ENCODE measurements at regions not wholly inside any gene's neighbourhood (a gene's known extent, or its start where the extent isn't known, plus 50 kb on each side); places are given as distances from the start of the nearest gene placed in this dataset.

DNA sequence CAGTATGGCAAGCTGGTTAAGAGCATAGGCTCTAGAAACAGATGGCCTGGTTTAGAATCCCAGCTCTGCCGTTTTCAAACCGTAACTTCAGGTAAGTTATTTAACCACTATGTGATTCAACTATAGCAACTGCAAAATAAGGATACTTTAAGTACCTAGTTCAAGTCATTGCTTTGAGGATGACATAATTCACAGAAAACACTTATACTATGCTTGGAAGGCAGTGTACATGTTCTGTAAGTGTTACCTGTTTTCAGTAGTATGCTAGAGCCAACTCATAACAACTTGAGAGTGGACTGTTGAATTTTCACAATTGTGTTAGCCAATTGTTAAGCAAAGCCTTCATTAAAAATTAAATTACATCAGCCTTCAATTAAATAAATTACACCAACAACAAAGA lies 134.8 kb upstream of the BEND6 start:
- H3K79me2 ChIP-seq (ENCODE audit: control insufficient read depth, low read length), result peaks cover 47% of the 10 kb centered on the region
- no peaks in the 10 kb centered on the region for H3K27me3 ChIP-seq (ENCODE audit: control insufficient read depth, low read length)
- no peaks in the 10 kb centered on the region for H3F3A ChIP-seq (ENCODE audit: control insufficient read depth, insufficient read depth)
- no peak overlapping the region for H3K4me3 ChIP-seq (ENCODE audit: low read length)
- H4K20me1 ChIP-seq (ENCODE audit: control insufficient read depth, insufficient read depth, low read depth, low read length), result no peaks in the 10 kb centered on the region
- H3K9me2 ChIP-seq (replicated peaks; ENCODE audit: control insufficient read depth, low read length), result no peaks in the 10 kb centered on the region
- peaks cover 13% of the 10 kb centered on the region for H3K4me1 ChIP-seq (ENCODE audit: control insufficient read depth, low read length)
- H3K27ac ChIP-seq (ENCODE audit: low read depth, low read length), result no peak overlapping the region
- no peaks in the 10 kb centered on the region for H3K9me3 ChIP-seq (ENCODE audit: control insufficient read depth, insufficient read depth, low read length)
- H3K4me2 ChIP-seq (ENCODE audit: low read length), result no peak overlapping the region
- TF ChIP-seq, protein P1, sequence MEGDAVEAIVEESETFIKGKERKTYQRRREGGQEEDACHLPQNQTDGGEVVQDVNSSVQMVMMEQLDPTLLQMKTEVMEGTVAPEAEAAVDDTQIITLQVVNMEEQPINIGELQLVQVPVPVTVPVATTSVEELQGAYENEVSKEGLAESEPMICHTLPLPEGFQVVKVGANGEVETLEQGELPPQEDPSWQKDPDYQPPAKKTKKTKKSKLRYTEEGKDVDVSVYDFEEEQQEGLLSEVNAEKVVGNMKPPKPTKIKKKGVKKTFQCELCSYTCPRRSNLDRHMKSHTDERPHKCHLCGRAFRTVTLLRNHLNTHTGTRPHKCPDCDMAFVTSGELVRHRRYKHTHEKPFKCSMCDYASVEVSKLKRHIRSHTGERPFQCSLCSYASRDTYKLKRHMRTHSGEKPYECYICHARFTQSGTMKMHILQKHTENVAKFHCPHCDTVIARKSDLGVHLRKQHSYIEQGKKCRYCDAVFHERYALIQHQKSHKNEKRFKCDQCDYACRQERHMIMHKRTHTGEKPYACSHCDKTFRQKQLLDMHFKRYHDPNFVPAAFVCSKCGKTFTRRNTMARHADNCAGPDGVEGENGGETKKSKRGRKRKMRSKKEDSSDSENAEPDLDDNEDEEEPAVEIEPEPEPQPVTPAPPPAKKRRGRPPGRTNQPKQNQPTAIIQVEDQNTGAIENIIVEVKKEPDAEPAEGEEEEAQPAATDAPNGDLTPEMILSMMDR (IDR thresholded peaks at IDR 0.05; ENCODE audit: low read depth, low read length, poor library complexity, severe bottlenecking), result no peak
- TF ChIP-seq EZH2phosphoT487 (IDR thresholded peaks at IDR 0.05; ENCODE audit: borderline replicate concordance, low read length), result no peak
- no peaks in the 10 kb centered on the region for H3K36me3 ChIP-seq (ENCODE audit: control insufficient read depth, low read length)

DNA sequence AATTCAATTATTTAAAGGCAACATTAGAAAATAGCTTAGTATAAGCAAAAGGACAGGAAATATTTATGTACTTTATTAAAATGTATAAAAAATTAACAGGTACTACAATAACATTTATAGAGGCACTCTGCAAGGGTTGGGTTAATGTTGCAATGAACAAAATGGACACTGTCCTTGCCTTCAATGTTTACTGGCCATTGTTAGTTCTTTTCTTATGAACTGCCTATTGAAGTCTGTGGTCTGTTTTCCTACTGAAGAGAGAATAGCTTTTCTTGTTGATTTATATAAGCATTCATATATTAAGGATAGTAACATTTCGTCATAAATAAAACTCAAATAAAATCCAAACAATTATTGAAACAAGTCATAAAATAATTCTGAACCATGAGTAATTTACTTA lies 135.3 kb upstream of the BEND6 start:
- no peaks in the 10 kb centered on the region for H4K20me1 ChIP-seq (ENCODE audit: control insufficient read depth, insufficient read depth, low read depth, low read length)

DNA sequence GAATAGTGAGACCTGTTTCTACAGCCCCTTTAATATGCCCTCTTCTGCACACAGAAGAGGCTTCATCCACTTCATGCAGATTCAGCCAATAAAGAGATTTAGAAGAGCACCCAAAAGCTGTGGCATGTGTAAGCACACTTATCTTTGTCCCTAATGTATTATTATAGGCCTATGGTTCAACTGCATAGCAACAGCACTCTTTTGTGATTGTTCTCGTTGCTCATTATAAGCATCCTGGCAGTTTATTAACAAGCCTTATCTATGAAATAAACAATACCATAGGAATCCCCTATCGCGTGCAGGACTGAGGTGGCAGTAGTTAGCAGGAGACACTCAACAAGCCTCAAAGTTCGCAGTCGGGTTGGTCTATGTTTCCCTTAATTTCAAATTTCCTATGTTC lies 138.5 kb upstream of the BEND6 start:
- Histone ChIP-seq H3K4me2 (ENCODE audit: low read length) (no peak overlapping the region), H3K4me3 (ENCODE audit: low read length) (no peak overlapping the region), H3K36me3 (ENCODE audit: control insufficient read depth, low read length) (no peaks in the 10 kb centered on the region), H4K20me1 (ENCODE audit: control insufficient read depth, insufficient read depth, low read depth, low read length) (no peaks in the 10 kb centered on the region), H3K9me2 (replicated peaks; ENCODE audit: control insufficient read depth, low read length) (no peaks in the 10 kb centered on the region), H3K27ac (ENCODE audit: low read depth, low read length) (no peak overlapping the region), H3K79me2 (ENCODE audit: control insufficient read depth, low read length) (peaks cover 55% of the 10 kb centered on the region), H3K4me1 (ENCODE audit: control insufficient read depth, low read length) (peaks cover 36% of the 10 kb centered on the region), H3F3A (ENCODE audit: control insufficient read depth, insufficient read depth) (no peaks in the 10 kb centered on the region), H3K9me3 (ENCODE audit: control insufficient read depth, insufficient read depth, low read length) (no peaks in the 10 kb centered on the region), H3K27me3 (ENCODE audit: control insufficient read depth, low read length) (no peaks in the 10 kb centered on the region)
- TF ChIP-seq, protein P1 (IDR thresholded peaks at IDR 0.05; ENCODE audit: low read depth, low read length, poor library complexity, severe bottlenecking), result no peak
- TF ChIP-seq EZH2phosphoT487 (IDR thresholded peaks at IDR 0.05; ENCODE audit: borderline replicate concordance, low read length), result no peak

More for the DNA sequence above, 135.3 kb upstream of the BEND6 start:
- no peak overlapping the region for H3K27ac ChIP-seq (ENCODE audit: low read depth, low read length)
- H3K9me3 ChIP-seq (ENCODE audit: control insufficient read depth, insufficient read depth, low read length), result no peaks in the 10 kb centered on the region
- H3K4me3 ChIP-seq (ENCODE audit: low read length), result no peak overlapping the region
- H3K9me2 ChIP-seq (replicated peaks; ENCODE audit: control insufficient read depth, low read length), result no peaks in the 10 kb centered on the region
- no peaks in the 10 kb centered on the region for H3F3A ChIP-seq (ENCODE audit: control insufficient read depth, insufficient read depth)
- H3K4me1 ChIP-seq (ENCODE audit: control insufficient read depth, low read length), result peaks cover 18% of the 10 kb centered on the region
- no peak overlapping the region for H3K4me2 ChIP-seq (ENCODE audit: low read length)
- peaks cover 51% of the 10 kb centered on the region for H3K79me2 ChIP-seq (ENCODE audit: control insufficient read depth, low read length)
- H3K27me3 ChIP-seq (ENCODE audit: control insufficient read depth, low read length), result no peaks in the 10 kb centered on the region
- no peaks in the 10 kb centered on the region for H3K36me3 ChIP-seq (ENCODE audit: control insufficient read depth, low read length)
- TF ChIP-seq EZH2phosphoT487 (IDR thresholded peaks at IDR 0.05; ENCODE audit: borderline replicate concordance, low read length), result no peak
- TF ChIP-seq, protein P1 (IDR thresholded peaks at IDR 0.05; ENCODE audit: low read depth, low read length, poor library complexity, severe bottlenecking), result no peak

All from DOHH2 (cell line).